Memory B cell (primary cell): ENCODE measurements at regions not wholly inside any gene's neighbourhood (a gene's known extent, or its start where the extent isn't known, plus 50 kb on each side); places are given as distances from the start of the nearest gene placed in this dataset.
"Not testable (repeated sequence)": the region's sequence is repeated elsewhere in the genome, so short reads cannot be mapped to it uniquely, and the experiment has no call there.

Experiments
- ATAC-seq: fragments of 150-1000 bp; cut with Tn5 transposase; 2 replicates; pipeline ENCODE4 v1.10.0; 2021; ENCODE audit warnings: low read depth, mild to moderate bottlenecking, moderate library complexity
- DNase-seq, 2 donors: peaks; one replicate each; pipeline ENCODE4 v3.0.0; 2022; ENCODE audit warnings: low spot score in 2 of 2
- H3K27ac Mint-ChIP-seq: one replicate; pipeline ENCODE4 v1.8.0; 2022; ENCODE audit warnings: mild to moderate bottlenecking, moderate library complexity, mixed read lengths
- H3K27me3 Mint-ChIP-seq: one replicate; pipeline ENCODE4 v1.8.0; 2022; ENCODE audit warnings: mixed read lengths
- H3K36me3 Mint-ChIP-seq: one replicate; pipeline ENCODE4 v1.8.0; 2022; ENCODE audit warnings: mild to moderate bottlenecking, mixed read lengths
- H3K4me1 Mint-ChIP-seq: one replicate; pipeline ENCODE4 v1.8.0; 2022; ENCODE audit warnings: mixed read lengths
- H3K4me3 Mint-ChIP-seq: one replicate; pipeline ENCODE4 v1.8.0; 2022; ENCODE audit warnings: mild to moderate bottlenecking, moderate library complexity, mixed read lengths
- H3K9me3 Mint-ChIP-seq: one replicate; pipeline ENCODE4 v1.8.0; 2022; ENCODE audit warnings: mixed read lengths

DNA sequence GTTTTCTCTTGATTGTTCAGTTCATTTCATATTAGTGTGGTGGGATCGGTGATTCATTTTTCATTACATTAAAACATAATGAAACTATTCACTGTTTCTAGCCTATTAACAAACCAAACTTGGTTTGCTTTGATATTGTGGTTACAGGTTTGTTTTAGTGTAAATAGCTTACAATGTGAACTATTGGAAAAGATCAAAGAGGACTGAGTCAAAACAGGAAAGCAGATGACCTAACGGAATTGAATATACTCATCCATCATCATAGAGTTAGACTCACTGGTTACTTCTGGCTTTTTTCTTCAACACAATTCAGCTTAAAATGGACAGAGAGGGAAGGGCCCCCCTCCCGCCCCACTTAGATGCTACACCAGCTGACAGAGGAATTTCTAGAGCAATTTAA is 616.2 kb upstream of the AADAT start:
- H3K36me3 Mint-ChIP-seq, result no peaks in the 10 kb centered on the region
- H3K27ac Mint-ChIP-seq, result no peak overlapping the region
- no peaks in the 10 kb centered on the region for H3K27me3 Mint-ChIP-seq
- no peak overlapping the region for H3K4me3 Mint-ChIP-seq
- no peaks in the 10 kb centered on the region for H3K9me3 Mint-ChIP-seq
- no peak for DNase-seq
- ATAC-seq, result no peak
- H3K4me1 Mint-ChIP-seq, result no peaks in the 10 kb centered on the region

DNA sequence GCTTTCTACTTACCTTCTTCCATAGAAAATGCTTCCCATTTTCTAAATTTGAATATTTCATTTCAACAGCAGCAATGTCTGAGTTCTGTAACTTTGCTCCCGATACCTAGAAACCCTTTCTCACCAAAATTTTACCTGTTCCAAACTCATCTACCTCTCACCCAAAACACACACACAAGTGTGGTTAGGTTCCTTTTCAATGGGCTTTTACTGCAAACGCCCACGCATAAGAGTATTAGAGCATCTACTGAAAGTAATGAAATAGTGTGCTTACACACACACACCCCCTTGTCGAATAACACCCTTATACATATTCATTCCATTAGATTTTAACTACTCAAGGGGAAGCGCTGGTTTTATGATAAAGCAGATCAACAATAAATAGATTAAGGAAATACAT is 610.3 kb upstream of the AADAT start:
- Mint-ChIP-seq H3K9me3 (no peaks in the 10 kb centered on the region), H3K27ac (no peak overlapping the region), H3K27me3 (no peaks in the 10 kb centered on the region), H3K36me3 (no peaks in the 10 kb centered on the region), H3K4me3 (no peak overlapping the region), H3K4me1 (no peaks in the 10 kb centered on the region)
- no peak for ATAC-seq
- DNase-seq, result no peak

DNA sequence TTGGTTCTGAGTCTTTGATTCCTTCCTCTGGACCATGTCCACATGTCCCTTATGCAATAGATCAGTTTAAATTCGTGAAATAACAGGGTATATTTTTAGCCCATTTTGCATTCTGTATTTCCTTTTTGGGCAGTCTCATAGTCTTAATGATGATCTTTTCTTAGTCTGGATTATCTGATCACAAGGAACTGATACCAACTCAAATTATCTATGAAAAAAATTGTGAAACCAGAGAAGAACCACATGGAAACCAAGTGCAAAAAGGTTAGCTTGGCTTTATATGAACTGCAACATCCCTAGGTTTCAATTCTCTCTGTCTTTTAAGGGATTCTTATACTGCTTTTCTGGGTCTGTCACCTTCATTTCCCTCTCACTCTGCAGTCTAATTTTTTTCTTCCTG is 608.6 kb upstream of the AADAT start:
- no peak for DNase-seq
- ATAC-seq, result no peak
- H3K4me3 Mint-ChIP-seq, result no peak overlapping the region
- no peaks in the 10 kb centered on the region for H3K4me1 Mint-ChIP-seq
- H3K36me3 Mint-ChIP-seq, result no peaks in the 10 kb centered on the region
- H3K27me3 Mint-ChIP-seq, result no peaks in the 10 kb centered on the region
- no peak overlapping the region for H3K27ac Mint-ChIP-seq
- H3K9me3 Mint-ChIP-seq, result no peaks in the 10 kb centered on the region

DNA sequence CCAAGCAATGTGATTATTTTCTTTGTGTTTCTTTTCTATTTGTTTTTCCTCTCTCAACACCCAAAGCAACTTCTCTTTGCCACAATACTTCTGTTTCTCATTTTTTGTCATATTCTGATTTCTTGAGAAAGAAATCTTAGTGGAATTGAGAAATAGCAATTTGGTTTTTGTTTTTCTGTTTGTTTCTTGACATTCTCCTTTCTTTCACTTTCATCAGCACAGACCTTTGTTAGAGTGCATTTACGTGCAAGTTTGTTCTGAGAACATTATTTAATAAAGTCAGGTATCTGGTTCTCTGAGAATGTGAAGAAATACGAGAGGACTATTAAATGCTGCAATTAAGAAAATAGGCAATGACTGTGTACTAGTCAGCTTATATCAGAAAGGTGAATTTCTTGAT is 608.1 kb upstream of the AADAT start:
- Mint-ChIP-seq H3K27ac (no peak overlapping the region), H3K4me1 (no peaks in the 10 kb centered on the region), H3K27me3 (no peaks in the 10 kb centered on the region), H3K36me3 (no peaks in the 10 kb centered on the region), H3K4me3 (no peak overlapping the region), H3K9me3 (no peaks in the 10 kb centered on the region)
- DNase-seq (no peak), ATAC-seq (no peak)

DNA sequence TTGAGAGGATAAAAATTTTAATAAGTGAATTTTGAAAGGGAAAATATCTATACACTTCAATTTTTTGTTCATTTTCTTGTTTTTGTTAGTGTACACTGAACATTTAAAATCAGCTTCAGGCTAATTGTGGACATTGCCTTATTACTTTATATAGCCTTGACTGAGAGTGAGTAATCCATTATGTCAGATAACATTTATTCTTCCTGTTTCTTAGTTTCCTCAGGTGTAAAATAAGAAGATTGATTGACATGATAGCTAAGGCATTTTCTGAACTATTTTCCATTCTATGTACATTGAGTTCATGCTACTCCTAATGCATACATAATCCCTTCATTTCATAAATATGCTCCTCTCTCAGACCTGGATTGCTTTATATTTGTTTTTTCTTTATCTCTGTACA is 607.3 kb upstream of the AADAT start:
- H3K27me3 Mint-ChIP-seq, result no peaks in the 10 kb centered on the region
- DNase-seq, result no peak

GRCh38 chr4:170691168-170691567 is 601.4 kb upstream of the AADAT start:
- Mint-ChIP-seq H3K4me1 (no peaks in the 10 kb centered on the region), H3K9me3 (no peaks in the 10 kb centered on the region), H3K36me3 (no peaks in the 10 kb centered on the region), H3K4me3 (no peak overlapping the region), H3K27ac (no peak overlapping the region), H3K27me3 (no peaks in the 10 kb centered on the region)
- ATAC-seq, result no peak
- DNase-seq, result no peak

More for the DNA sequence above, 607.3 kb upstream of the AADAT start:
- Mint-ChIP-seq H3K4me3 (no peak overlapping the region), H3K4me1 (no peaks in the 10 kb centered on the region), H3K9me3 (no peaks in the 10 kb centered on the region), H3K27ac (no peak overlapping the region), H3K36me3 (no peaks in the 10 kb centered on the region)
- no peak for ATAC-seq

DNA sequence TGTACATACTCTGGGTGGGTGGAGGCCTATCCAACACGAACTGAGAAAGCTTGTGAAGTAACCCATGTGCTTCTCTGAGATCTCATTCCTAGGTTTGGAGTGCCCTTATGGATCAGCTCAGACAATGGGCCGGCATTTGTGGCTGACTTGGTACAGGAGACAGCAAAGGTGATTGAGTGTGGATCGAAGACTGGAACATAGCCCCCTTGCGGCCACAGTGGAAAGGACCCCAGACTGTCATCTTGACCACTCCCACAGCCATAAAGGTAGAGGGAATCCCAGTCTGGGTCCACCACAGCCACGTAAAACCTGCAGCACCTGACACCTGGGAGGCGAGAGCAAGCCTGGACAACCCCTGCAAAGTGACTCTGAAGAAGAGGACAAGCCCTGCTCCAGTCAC is 598.0 kb upstream of the AADAT start:
- Mint-ChIP-seq H3K4me1 (no peaks in the 10 kb centered on the region), H3K36me3 (no peaks in the 10 kb centered on the region)
- no peak for ATAC-seq

DNA sequence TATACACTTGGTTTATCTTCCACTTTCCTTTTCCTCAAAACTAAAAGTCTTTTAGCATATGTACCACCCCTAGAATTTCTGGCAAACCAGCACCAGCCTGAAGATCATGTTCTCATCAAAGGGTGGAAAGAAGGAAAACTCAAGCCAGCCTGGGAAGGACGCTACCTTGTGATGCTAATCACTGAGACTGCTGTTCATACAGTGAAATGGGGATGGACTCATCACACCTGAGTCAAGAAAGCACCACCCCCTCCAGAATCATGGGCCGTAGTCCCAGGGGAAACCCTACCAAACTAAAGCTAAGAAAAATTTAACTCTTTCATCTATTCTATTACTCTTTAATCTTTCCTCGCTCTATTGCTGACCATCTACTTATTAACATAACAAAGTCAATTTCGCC is 595.9 kb upstream of the AADAT start:
- not testable (repeated sequence) for ATAC-seq, H3K27ac Mint-ChIP-seq, H3K9me3 Mint-ChIP-seq, DNase-seq, H3K36me3 Mint-ChIP-seq, H3K27me3 Mint-ChIP-seq, H3K4me3 Mint-ChIP-seq, H3K4me1 Mint-ChIP-seq

More for the DNA sequence above, 598.0 kb upstream of the AADAT start:
- no peak overlapping the region for H3K27ac Mint-ChIP-seq
- no peak overlapping the region for H3K4me3 Mint-ChIP-seq
- H3K9me3 Mint-ChIP-seq, result no peaks in the 10 kb centered on the region
- no peaks in the 10 kb centered on the region for H3K27me3 Mint-ChIP-seq
- DNase-seq, result no peak

- H3K9me3 Mint-ChIP-seq, result peaks cover 6% of the 10 kb centered on the region
These were observed 593.0 kb upstream of the AADAT start for GRCh38 chr4:170682558-170683294.

DNA sequence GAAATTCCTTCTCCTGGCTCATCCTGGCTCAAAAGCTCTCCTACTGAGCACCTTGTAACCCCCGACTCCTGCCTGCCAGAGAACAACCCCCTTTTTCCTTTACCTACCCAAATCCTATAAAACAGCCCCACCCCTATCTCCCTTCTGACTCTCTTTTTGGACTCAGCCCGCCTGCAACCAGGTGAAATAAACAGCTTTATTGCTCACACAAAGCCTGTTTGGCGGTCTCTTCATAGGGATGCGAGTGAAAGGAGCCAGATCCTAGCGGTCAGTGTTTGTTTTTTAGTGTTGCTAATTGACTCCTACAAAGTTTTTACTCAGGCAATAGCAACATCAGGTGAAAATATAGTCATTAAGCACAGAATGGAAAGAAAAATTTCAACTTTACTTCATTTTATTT is 592.3 kb upstream of the AADAT start:
- not testable (repeated sequence) for H3K4me1 Mint-ChIP-seq

More at GRCh38 chr4:170682558-170683294, 593.0 kb upstream of the AADAT start:
- Mint-ChIP-seq H3K4me1 (no peaks in the 10 kb centered on the region), H3K4me3 (no peak overlapping the region), H3K27ac (no peak overlapping the region), H3K27me3 (no peaks in the 10 kb centered on the region), H3K36me3 (no peaks in the 10 kb centered on the region)
- DNase-seq, result no peak
- no peak for ATAC-seq

GRCh38 chr4:170675568-170676262 is 586.0 kb upstream of the AADAT start:
- Mint-ChIP-seq H3K9me3 (peaks cover 6% of the 10 kb centered on the region), H3K4me3 (no peak overlapping the region), H3K4me1 (no peaks in the 10 kb centered on the region), H3K27ac (no peak overlapping the region), H3K27me3 (no peaks in the 10 kb centered on the region), H3K36me3 (no peaks in the 10 kb centered on the region)
- DNase-seq (no peak), ATAC-seq (no peak)

More for the DNA sequence above, 592.3 kb upstream of the AADAT start:
- ATAC-seq, H3K27ac Mint-ChIP-seq, H3K27me3 Mint-ChIP-seq, H3K9me3 Mint-ChIP-seq, H3K4me3 Mint-ChIP-seq, H3K36me3 Mint-ChIP-seq, DNase-seq: not testable (repeated sequence)

- no peaks in the 10 kb centered on the region for H3K4me1 Mint-ChIP-seq
- no peak overlapping the region for H3K27ac Mint-ChIP-seq
- no peaks in the 10 kb centered on the region for H3K27me3 Mint-ChIP-seq
- no peak overlapping the region for H3K4me3 Mint-ChIP-seq
- H3K9me3 Mint-ChIP-seq, result peaks cover 6% of the 10 kb centered on the region
- H3K36me3 Mint-ChIP-seq, result no peaks in the 10 kb centered on the region
- ATAC-seq (no peak), DNase-seq (no peak)
These were observed 584.4 kb upstream of the AADAT start for GRCh38 chr4:170674176-170674575.

- DNase-seq (no peak), ATAC-seq (no peak)
- Mint-ChIP-seq H3K9me3 (no peaks in the 10 kb centered on the region), H3K4me3 (no peak overlapping the region), H3K4me1 (no peaks in the 10 kb centered on the region), H3K27ac (no peak overlapping the region), H3K27me3 (no peaks in the 10 kb centered on the region), H3K36me3 (no peaks in the 10 kb centered on the region)
These were observed 582.7 kb upstream of the AADAT start for GRCh38 chr4:170672381-170672965.

DNA sequence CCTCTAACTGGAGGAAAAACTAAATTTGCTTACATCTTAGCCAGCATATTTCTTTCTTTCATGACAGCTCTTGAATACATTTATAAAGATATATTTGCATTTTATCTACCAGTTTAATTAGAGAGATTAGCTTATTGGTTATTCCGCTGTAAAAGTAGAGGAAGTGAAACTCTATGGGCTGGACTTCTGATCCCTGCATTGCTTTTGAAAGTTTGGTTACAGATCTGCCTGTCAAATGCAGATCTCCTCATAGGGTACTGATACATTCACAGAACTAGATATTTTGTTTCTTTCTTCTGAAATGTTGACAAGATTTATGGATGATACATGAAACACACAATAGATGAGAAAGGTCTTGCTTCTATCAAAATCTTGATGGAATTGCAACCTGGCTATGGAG is 581.4 kb upstream of the AADAT start:
- Mint-ChIP-seq H3K4me3 (no peak overlapping the region), H3K36me3 (no peaks in the 10 kb centered on the region), H3K9me3 (peaks cover 3% of the 10 kb centered on the region), H3K27ac (no peak overlapping the region), H3K27me3 (no peaks in the 10 kb centered on the region), H3K4me1 (no peaks in the 10 kb centered on the region)
- DNase-seq (no peak), ATAC-seq (no peak)
